HepG2 (cell line): ENCODE measurements at regions not wholly inside any gene's neighbourhood (a gene's known extent, or its start where the extent isn't known, plus 50 kb on each side); places are given as distances from the start of the nearest gene placed in this dataset.

Experiments used
- ATAC-seq: fragments of 200-7000 bp; cut with Tn5 transposase; 3 replicates; pipeline ENCODE4 v1.9.1; 2020; ENCODE audit warnings: mild to moderate bottlenecking, moderate library complexity
- BruUV-seq: library from RNA; stranded (reverse); fragments of 400-500 nt; replicated peaks from 2 replicates; lab custom pipeline; 2021; lab: Mats Ljungman, UMichigan
- CTCF ChIA-PET: fragments of 300-600 bp; formaldehyde crosslinking; extraction: SDS; loops from one replicate; lab custom pipeline; 2021; ENCODE audit warnings: low total read pairs, inconsistent platforms, low intra/inter-chr PET ratio; lab: Yijun Ruan, JAX
- POLR2A ChIA-PET: fragments of 350-600 bp; sonication (Branson Sonifier 250); formaldehyde crosslinking; loops from one replicate; lab custom pipeline; 2020; ENCODE audit warnings: antibody characterized with exemption, inconsistent platforms; lab: Yijun Ruan, JAX
- DNase-seq: peaks from one replicate; pipeline ENCODE4 v3.0.0-alpha.2; 2015; ENCODE audit warnings: low spot score
- FAIRE-seq: peaks from 3 replicates; lab custom pipeline; 2011; peaks lifted over from hg19 to GRCh38; lab: Jason Lieb, UNC
- H2AFZ ChIP-seq: one replicate; pipeline ENCODE4 v1.6.1; 2011; ENCODE audit warnings: low read length, inconsistent platforms
- H3K27ac ChIP-seq: fragments of 300-600 bp; 3 replicates; pipeline ENCODE4 v1.8.0; 2011; ENCODE audit warnings: mixed run types, mild to moderate bottlenecking, mixed read lengths, low read length, inconsistent platforms; ENCODE audit not compliant: insufficient read depth; ENCODE audit errors: extremely low read length
- H3K27me3 ChIP-seq, 2 experiments: fragments of 200-600 bp in 1 of 2; 2 replicates in 1 of 2; 3 replicates in 1 of 2; pipeline versions ENCODE4 v1.6.0 to v1.8.0; 2011; ENCODE audit warnings: low read length in 2 of 2, mild to moderate bottlenecking in 2 of 2, moderate library complexity in 2 of 2, inconsistent platforms in 1 of 2; ENCODE audit not compliant: insufficient read depth in 2 of 2, control insufficient read depth in 1 of 2
- H3K36me3 ChIP-seq, 2 experiments: fragments of 200-600 bp in 1 of 2; replicated peaks in 1 of 2; 2 replicates in 1 of 2; 3 replicates in 1 of 2; pipeline versions ENCODE4 v1.5.1 to v1.8.0; 2011; ENCODE audit warnings: low read length in 2 of 2, inconsistent platforms in 1 of 2; ENCODE audit not compliant: insufficient read depth in 2 of 2, control insufficient read depth in 1 of 2
- H3K4me1 ChIP-seq: 2 replicates; pipeline ENCODE4 v1.5.1; 2012; ENCODE audit warnings: low read length, inconsistent platforms; ENCODE audit not compliant: insufficient read depth
- H3K4me2 ChIP-seq: 2 replicates; pipeline ENCODE4 v1.6.0; 2011; ENCODE audit warnings: low read depth, low read length, inconsistent platforms
- H3K4me3 ChIP-seq, 3 experiments: fragments of 200-600 bp in 1 of 3; sonication (generic), shearing (Covaris generic) in 1 of 3; replicated peaks in 1 of 3; 2 replicates each; pipeline ENCODE4 v1.5.1; 2011 to 2016; ENCODE audit warnings: low read length in 3 of 3, inconsistent platforms in 2 of 3, low read depth in 2 of 3, mild to moderate bottlenecking in 2 of 3, control low read depth in 1 of 3, mixed read lengths in 1 of 3; ENCODE audit not compliant: insufficient read depth in 1 of 3
- H3K79me2 ChIP-seq: one replicate; pipeline ENCODE4 v1.6.1; 2011; ENCODE audit warnings: low read length, inconsistent platforms; ENCODE audit not compliant: insufficient read depth
- H3K9ac ChIP-seq: 2 replicates; pipeline ENCODE4 v1.6.0; 2011; ENCODE audit warnings: mild to moderate bottlenecking, low read depth, low read length, inconsistent platforms; ENCODE audit not compliant: insufficient read depth
- H3K9me3 ChIP-seq: 2 replicates; pipeline ENCODE4 v1.5.1; 2012; ENCODE audit warnings: mild to moderate bottlenecking, low read length
- H4K20me1 ChIP-seq: 2 replicates; pipeline ENCODE4 v1.6.0; 2011; ENCODE audit warnings: inconsistent platforms, mild to moderate bottlenecking, low read length, moderate library complexity; ENCODE audit not compliant: insufficient read depth
- DPF2 ChIP-seq: sonication (generic); formaldehyde crosslinking; IDR thresholded peaks from 2 replicates; pipeline ENCODE4 v1.4.0; 2020; ENCODE audit warnings: mild to moderate bottlenecking, low read depth, missing genetic modification reagents, borderline replicate concordance
- KAT2B ChIP-seq: fragments of 150-350 bp; IDR thresholded peaks from 2 replicates; pipeline ENCODE4 v1.6.1; 2014; ENCODE audit warnings: low read depth, low read length, borderline replicate concordance
- ZNF225 ChIP-seq: sonication (generic); formaldehyde crosslinking; IDR thresholded peaks from 2 replicates; pipeline ENCODE4 v1.4.0; 2020; ENCODE audit warnings: mild to moderate bottlenecking, missing genetic modification reagents
- ZNF530 ChIP-seq: sonication (generic); formaldehyde crosslinking; IDR thresholded peaks from 2 replicates; pipeline ENCODE4 v1.5.0; 2020; ENCODE audit warnings: low read depth, mild to moderate bottlenecking, missing genetic modification reagents
- ZNF543 ChIP-seq: sonication (generic); formaldehyde crosslinking; IDR thresholded peaks from 2 replicates; pipeline ENCODE4 v1.4.0; 2020; ENCODE audit warnings: mild to moderate bottlenecking, missing genetic modification reagents
- ZNF572 ChIP-seq: sonication (generic); formaldehyde crosslinking; IDR thresholded peaks from 2 replicates; pipeline ENCODE4 v1.5.1; 2020; ENCODE audit warnings: mild to moderate bottlenecking, missing genetic modification reagents
- WGBS: methylation state at CpG from one replicate; pipeline ENCODE4 v1.1.6; 2017; ENCODE audit warnings: low lambda C conversion rate; 5-methylcytosine and 5-hydroxymethylcytosine counted together
- in situ Hi-C: cut with HindIII; loops from 2 replicates; pipeline ENCODE4 v1.10.0; 2017; ENCODE audit warnings: low pct_unique_long_range_greater_than_20kb; ENCODE audit not compliant: extremely low pct_ligation_motif_present
- intact Hi-C: fragments of 100-400 bp; cut with micrococcal nuclease; formaldehyde crosslinking; loops from one replicate; pipeline ENCODE4 v1.10.0; 2022; ENCODE audit not compliant: unreplicated experiment
- TF ChIP-seq, protein P1 (sequence below): sonication (generic); formaldehyde crosslinking; IDR thresholded peaks from 2 replicates; pipeline ENCODE4 v1.8.0; 2022; ENCODE audit warnings: mild to moderate bottlenecking, missing genetic modification reagents; ENCODE audit not compliant: insufficient replicate concordance
- TF ChIP-seq, protein P2 (sequence below): sonication (generic); formaldehyde crosslinking; IDR thresholded peaks from 2 replicates; pipeline ENCODE4 v1.4.0; 2020; ENCODE audit warnings: missing genetic modification reagents
- TF ChIP-seq, protein P3 (sequence below): sonication (generic); formaldehyde crosslinking; IDR thresholded peaks from 2 replicates; pipeline ENCODE4 v1.4.0; 2020; ENCODE audit warnings: missing genetic modification reagents
- TF ChIP-seq, protein P4 (sequence below): sonication (generic); formaldehyde crosslinking; IDR thresholded peaks from 2 replicates; pipeline ENCODE4 v1.9.0; 2021; ENCODE audit warnings: mild to moderate bottlenecking, missing genetic modification reagents

DNA sequence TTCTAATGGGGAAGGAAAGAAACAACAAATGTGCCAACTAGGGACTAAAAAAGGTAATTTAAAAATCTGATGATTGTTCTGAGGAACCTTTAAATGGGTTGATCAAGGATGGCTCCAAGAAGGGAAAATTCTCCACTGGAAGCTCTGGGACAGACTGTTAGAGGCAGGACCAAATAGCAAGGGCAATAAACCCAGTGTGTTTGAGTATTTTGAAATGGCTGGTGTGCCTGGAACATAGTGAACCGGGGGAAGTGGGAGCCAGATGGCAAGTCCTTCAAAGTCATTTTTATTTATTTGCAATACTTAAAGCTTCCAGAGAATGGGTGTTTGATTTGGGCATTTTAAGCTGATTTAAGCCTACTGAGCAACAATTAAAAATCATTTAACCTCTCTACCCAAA is 587.7 kb upstream of the MEF2C start (continued):
- TF ChIP-seq ZNF572 (CRISPR knock-in tag) (no peak), KAT2B (no peak), DPF2 (CRISPR knock-in tag) (no peak), ZNF530 (CRISPR knock-in tag) (no peak)

DNA sequence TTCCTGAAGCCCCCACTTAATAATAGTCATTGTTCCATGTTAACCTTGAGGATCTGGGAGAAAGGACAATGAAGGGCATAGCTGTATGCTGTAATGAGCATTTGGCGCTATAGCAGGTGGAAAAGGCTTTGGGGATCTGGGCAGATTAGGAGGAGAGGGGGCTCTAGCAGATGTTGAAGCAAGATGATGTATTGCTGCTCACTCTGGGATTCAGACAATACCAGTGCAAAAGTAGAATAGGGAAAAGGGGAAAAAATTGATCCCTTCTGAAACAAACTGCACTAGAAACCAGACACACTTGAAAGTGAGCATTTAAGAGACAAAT is 575.3 kb upstream of the MEF2C start:
- in situ Hi-C loops (no loop called here), intact Hi-C loops (no loop called here)
- TF ChIP-seq ZNF543 (CRISPR knock-in tag) (no peak), ZNF225 (CRISPR knock-in tag) (no peak)
- TF ChIP-seq, protein P1, sequence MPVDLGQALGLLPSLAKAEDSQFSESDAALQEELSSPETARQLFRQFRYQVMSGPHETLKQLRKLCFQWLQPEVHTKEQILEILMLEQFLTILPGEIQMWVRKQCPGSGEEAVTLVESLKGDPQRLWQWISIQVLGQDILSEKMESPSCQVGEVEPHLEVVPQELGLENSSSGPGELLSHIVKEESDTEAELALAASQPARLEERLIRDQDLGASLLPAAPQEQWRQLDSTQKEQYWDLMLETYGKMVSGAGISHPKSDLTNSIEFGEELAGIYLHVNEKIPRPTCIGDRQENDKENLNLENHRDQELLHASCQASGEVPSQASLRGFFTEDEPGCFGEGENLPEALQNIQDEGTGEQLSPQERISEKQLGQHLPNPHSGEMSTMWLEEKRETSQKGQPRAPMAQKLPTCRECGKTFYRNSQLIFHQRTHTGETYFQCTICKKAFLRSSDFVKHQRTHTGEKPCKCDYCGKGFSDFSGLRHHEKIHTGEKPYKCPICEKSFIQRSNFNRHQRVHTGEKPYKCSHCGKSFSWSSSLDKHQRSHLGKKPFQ (CRISPR knock-in tag) = no peak
- TF ChIP-seq, protein P2, sequence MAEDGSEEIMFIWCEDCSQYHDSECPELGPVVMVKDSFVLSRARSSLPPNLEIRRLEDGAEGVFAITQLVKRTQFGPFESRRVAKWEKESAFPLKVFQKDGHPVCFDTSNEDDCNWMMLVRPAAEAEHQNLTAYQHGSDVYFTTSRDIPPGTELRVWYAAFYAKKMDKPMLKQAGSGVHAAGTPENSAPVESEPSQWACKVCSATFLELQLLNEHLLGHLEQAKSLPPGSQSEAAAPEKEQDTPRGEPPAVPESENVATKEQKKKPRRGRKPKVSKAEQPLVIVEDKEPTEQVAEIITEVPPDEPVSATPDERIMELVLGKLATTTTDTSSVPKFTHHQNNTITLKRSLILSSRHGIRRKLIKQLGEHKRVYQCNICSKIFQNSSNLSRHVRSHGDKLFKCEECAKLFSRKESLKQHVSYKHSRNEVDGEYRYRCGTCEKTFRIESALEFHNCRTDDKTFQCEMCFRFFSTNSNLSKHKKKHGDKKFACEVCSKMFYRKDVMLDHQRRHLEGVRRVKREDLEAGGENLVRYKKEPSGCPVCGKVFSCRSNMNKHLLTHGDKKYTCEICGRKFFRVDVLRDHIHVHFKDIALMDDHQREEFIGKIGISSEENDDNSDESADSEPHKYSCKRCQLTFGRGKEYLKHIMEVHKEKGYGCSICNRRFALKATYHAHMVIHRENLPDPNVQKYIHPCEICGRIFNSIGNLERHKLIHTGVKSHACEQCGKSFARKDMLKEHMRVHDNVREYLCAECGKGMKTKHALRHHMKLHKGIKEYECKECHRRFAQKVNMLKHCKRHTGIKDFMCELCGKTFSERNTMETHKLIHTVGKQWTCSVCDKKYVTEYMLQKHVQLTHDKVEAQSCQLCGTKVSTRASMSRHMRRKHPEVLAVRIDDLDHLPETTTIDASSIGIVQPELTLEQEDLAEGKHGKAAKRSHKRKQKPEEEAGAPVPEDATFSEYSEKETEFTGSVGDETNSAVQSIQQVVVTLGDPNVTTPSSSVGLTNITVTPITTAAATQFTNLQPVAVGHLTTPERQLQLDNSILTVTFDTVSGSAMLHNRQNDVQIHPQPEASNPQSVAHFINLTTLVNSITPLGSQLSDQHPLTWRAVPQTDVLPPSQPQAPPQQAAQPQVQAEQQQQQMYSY (CRISPR knock-in tag) = no peak
- TF ChIP-seq, protein P3, sequence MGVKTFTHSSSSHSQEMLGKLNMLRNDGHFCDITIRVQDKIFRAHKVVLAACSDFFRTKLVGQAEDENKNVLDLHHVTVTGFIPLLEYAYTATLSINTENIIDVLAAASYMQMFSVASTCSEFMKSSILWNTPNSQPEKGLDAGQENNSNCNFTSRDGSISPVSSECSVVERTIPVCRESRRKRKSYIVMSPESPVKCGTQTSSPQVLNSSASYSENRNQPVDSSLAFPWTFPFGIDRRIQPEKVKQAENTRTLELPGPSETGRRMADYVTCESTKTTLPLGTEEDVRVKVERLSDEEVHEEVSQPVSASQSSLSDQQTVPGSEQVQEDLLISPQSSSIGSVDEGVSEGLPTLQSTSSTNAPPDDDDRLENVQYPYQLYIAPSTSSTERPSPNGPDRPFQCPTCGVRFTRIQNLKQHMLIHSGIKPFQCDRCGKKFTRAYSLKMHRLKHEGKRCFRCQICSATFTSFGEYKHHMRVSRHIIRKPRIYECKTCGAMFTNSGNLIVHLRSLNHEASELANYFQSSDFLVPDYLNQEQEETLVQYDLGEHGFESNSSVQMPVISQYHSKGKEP (CRISPR knock-in tag) = no peak
- TF ChIP-seq, protein P4, sequence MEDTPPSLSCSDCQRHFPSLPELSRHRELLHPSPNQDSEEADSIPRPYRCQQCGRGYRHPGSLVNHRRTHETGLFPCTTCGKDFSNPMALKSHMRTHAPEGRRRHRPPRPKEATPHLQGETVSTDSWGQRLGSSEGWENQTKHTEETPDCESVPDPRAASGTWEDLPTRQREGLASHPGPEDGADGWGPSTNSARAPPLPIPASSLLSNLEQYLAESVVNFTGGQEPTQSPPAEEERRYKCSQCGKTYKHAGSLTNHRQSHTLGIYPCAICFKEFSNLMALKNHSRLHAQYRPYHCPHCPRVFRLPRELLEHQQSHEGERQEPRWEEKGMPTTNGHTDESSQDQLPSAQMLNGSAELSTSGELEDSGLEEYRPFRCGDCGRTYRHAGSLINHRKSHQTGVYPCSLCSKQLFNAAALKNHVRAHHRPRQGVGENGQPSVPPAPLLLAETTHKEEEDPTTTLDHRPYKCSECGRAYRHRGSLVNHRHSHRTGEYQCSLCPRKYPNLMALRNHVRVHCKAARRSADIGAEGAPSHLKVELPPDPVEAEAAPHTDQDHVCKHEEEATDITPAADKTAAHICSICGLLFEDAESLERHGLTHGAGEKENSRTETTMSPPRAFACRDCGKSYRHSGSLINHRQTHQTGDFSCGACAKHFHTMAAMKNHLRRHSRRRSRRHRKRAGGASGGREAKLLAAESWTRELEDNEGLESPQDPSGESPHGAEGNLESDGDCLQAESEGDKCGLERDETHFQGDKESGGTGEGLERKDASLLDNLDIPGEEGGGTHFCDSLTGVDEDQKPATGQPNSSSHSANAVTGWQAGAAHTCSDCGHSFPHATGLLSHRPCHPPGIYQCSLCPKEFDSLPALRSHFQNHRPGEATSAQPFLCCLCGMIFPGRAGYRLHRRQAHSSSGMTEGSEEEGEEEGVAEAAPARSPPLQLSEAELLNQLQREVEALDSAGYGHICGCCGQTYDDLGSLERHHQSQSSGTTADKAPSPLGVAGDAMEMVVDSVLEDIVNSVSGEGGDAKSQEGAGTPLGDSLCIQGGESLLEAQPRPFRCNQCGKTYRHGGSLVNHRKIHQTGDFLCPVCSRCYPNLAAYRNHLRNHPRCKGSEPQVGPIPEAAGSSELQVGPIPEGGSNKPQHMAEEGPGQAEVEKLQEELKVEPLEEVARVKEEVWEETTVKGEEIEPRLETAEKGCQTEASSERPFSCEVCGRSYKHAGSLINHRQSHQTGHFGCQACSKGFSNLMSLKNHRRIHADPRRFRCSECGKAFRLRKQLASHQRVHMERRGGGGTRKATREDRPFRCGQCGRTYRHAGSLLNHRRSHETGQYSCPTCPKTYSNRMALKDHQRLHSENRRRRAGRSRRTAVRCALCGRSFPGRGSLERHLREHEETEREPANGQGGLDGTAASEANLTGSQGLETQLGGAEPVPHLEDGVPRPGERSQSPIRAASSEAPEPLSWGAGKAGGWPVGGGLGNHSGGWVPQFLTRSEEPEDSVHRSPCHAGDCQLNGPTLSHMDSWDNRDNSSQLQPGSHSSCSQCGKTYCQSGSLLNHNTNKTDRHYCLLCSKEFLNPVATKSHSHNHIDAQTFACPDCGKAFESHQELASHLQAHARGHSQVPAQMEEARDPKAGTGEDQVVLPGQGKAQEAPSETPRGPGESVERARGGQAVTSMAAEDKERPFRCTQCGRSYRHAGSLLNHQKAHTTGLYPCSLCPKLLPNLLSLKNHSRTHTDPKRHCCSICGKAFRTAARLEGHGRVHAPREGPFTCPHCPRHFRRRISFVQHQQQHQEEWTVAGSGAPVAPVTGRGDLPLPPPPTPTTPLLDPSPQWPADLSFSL (CRISPR knock-in tag) = no peak
- H3K27me3 ChIP-seq = no peaks in the 10 kb centered on the region
- FAIRE-seq = no peak
- no peak overlapping the region for H3K4me3 ChIP-seq
- H3K9me3 ChIP-seq = no peaks in the 10 kb centered on the region
- H4K20me1 ChIP-seq = no peaks in the 10 kb centered on the region
- no peak overlapping the region for H2AFZ ChIP-seq
- no peaks in the 10 kb centered on the region for H3K4me1 ChIP-seq
- ChIA-PET POLR2A (no interaction called here), CTCF (no interaction called here)
- ATAC-seq = no peak
- no peak for DNase-seq
- no peak overlapping the region for H3K9ac ChIP-seq
- no peak overlapping the region for H3K27ac ChIP-seq
- no TSS peak for BruUV-seq
- 4% methylated on average over 1 of the region's 1 CpG for WGBS
- H3K4me2 ChIP-seq = no peak overlapping the region
- no peaks in the 10 kb centered on the region for H3K36me3 ChIP-seq
- no peaks in the 10 kb centered on the region for H3K79me2 ChIP-seq
